ENCODE measurements at regions not wholly inside any gene's neighbourhood (a gene's known extent, or its start where the extent isn't known, plus 50 kb on each side); places are given as distances from the start of the nearest gene placed in this dataset.

DNA sequence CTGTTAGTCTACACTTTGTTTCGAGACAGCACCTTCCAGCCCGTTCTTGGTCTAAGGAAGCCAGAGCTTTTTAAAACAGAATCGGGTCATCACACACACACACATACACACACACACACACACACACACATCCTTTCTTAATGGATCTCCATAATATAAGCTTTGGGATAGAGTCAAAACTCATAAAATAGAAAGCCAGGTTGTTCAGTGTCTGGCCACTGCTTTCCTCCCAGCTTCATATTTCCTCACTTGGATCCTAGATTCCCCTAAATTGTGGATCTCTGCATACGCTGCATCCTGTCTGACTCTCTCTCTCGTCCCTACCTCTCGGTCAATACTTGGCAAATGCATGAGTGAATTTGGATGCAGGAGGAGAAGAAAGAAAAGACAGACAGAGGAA lies 120.5 kb upstream of the SLC14A2 start:
- TF ChIP-seq, protein P1, sequence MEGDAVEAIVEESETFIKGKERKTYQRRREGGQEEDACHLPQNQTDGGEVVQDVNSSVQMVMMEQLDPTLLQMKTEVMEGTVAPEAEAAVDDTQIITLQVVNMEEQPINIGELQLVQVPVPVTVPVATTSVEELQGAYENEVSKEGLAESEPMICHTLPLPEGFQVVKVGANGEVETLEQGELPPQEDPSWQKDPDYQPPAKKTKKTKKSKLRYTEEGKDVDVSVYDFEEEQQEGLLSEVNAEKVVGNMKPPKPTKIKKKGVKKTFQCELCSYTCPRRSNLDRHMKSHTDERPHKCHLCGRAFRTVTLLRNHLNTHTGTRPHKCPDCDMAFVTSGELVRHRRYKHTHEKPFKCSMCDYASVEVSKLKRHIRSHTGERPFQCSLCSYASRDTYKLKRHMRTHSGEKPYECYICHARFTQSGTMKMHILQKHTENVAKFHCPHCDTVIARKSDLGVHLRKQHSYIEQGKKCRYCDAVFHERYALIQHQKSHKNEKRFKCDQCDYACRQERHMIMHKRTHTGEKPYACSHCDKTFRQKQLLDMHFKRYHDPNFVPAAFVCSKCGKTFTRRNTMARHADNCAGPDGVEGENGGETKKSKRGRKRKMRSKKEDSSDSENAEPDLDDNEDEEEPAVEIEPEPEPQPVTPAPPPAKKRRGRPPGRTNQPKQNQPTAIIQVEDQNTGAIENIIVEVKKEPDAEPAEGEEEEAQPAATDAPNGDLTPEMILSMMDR (IDR thresholded peaks at IDR 0.05): no peak
- TF ChIP-seq POLR2A (IDR thresholded peaks at IDR 0.05): no peak

Measured in transverse colon (tissue), 3 donors.